ENCODE measurements at regions not wholly inside any gene's neighbourhood (a gene's known extent, or its start where the extent isn't known, plus 50 kb on each side); places are given as distances from the start of the nearest gene placed in this dataset.

DNA sequence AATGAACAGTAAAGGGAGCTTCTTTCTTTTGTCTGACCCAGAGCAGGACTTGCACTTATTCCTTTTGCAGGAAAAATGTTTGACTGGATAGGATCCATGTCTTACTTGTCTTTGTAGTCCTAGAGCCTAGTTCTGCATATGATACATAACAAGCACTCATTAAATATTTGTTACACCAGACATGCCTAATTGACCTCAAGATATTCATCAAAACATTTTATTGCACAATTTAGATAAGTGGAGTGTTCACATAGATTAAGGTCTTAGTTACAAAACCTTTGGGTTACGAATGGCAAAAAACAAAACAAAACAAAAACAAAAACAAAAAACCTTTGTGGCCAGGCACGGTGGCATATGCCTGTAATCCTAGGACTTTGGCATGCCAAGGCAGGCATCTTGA, 735.8 kb upstream of the NRSN1 start:
- DNase-seq = no peak
- intact Hi-C loops (cut with DNase I; ENCODE audit: low total_unique reads) = no loop called here
- Histone ChIP-seq H3K36me3 (no peaks in the 10 kb centered on the region), H3K27ac (no peak overlapping the region), H3K27me3 (no peaks in the 10 kb centered on the region), H3K9me3 (no peaks in the 10 kb centered on the region), H3K4me1 (no peaks in the 10 kb centered on the region), H3K4me3 (no peak overlapping the region)
- 78 to 91% (median 82%) methylated on average over 2 of the region's 2 CpGs for WGBS, 5 donors
- TF ChIP-seq EP300 (IDR thresholded peaks at IDR 0.05) = no peak
- TF ChIP-seq POLR2A (IDR thresholded peaks at IDR 0.05) = no peak
- no peak for TF ChIP-seq POLR2AphosphoS5 (IDR thresholded peaks at IDR 0.05)
- TF ChIP-seq, protein P1, sequence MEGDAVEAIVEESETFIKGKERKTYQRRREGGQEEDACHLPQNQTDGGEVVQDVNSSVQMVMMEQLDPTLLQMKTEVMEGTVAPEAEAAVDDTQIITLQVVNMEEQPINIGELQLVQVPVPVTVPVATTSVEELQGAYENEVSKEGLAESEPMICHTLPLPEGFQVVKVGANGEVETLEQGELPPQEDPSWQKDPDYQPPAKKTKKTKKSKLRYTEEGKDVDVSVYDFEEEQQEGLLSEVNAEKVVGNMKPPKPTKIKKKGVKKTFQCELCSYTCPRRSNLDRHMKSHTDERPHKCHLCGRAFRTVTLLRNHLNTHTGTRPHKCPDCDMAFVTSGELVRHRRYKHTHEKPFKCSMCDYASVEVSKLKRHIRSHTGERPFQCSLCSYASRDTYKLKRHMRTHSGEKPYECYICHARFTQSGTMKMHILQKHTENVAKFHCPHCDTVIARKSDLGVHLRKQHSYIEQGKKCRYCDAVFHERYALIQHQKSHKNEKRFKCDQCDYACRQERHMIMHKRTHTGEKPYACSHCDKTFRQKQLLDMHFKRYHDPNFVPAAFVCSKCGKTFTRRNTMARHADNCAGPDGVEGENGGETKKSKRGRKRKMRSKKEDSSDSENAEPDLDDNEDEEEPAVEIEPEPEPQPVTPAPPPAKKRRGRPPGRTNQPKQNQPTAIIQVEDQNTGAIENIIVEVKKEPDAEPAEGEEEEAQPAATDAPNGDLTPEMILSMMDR (IDR thresholded peaks at IDR 0.05) = no peak

- no peaks in the 10 kb centered on the region for H3K4me1 ChIP-seq
- intact Hi-C loops (cut with DNase I; ENCODE audit: low total_unique reads) = no loop called here
- no peak overlapping the region for H3K4me3 ChIP-seq
- H3K9me3 ChIP-seq = no peaks in the 10 kb centered on the region
- H3K27ac ChIP-seq = no peak overlapping the region
- WGBS, 5 donors = 38 to 69% (median 58%) methylated on average over 2 of the region's 2 CpGs
- no peaks in the 10 kb centered on the region for H3K36me3 ChIP-seq
- TF ChIP-seq POLR2AphosphoS5 (IDR thresholded peaks at IDR 0.05) (no peak), EP300 (IDR thresholded peaks at IDR 0.05) (no peak), POLR2A (IDR thresholded peaks at IDR 0.05) (no peak)
- TF ChIP-seq, protein P1 (IDR thresholded peaks at IDR 0.05) = no peak
- no peaks in the 10 kb centered on the region for H3K27me3 ChIP-seq
- no peak for DNase-seq
These were observed 731.3 kb upstream of the NRSN1 start for GRCh38 chr6:23394681-23395080.

DNA sequence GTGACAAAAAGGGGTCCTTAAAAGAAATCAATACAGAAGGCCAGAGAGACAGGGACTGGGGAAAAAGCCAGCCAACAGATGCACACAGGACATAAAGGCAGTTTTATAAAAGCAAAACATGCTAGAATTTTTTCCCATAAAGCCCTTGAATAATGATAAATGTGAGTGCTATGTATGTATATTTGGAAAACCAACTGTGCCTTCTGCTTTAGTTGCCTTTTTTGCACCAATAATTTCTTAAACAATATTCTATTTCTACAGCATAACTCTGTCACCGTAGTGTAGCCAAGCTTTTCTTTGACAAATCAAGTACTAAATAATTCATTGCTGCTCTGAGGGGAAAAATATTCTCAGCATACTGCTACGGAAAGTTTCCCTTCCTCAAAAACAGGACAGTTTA, 730.6 kb upstream of the NRSN1 start:
- H3K27ac ChIP-seq = no peak overlapping the region
- no peak overlapping the region for H3K4me3 ChIP-seq
- H3K36me3 ChIP-seq = no peaks in the 10 kb centered on the region
- intact Hi-C loops (cut with DNase I; ENCODE audit: low total_unique reads) = no loop called here
- no peaks in the 10 kb centered on the region for H3K4me1 ChIP-seq
- WGBS, 5 donors = 79 to 91% (median 87%) methylated on average over 2 of the region's 2 CpGs
- H3K9me3 ChIP-seq = no peaks in the 10 kb centered on the region
- H3K27me3 ChIP-seq = no peaks in the 10 kb centered on the region
- DNase-seq = no peak
- TF ChIP-seq EP300 (IDR thresholded peaks at IDR 0.05) = no peak

GRCh38 chr6:23396949-23397348, 729.1 kb upstream of the NRSN1 start:
- TF ChIP-seq, protein P1 (IDR thresholded peaks at IDR 0.05) = no peak
- no peak for TF ChIP-seq EP300 (IDR thresholded peaks at IDR 0.05)
- TF ChIP-seq POLR2A (IDR thresholded peaks at IDR 0.05) = no peak
- TF ChIP-seq POLR2AphosphoS5 (IDR thresholded peaks at IDR 0.05) = no peak
- Histone ChIP-seq H3K4me1 (no peaks in the 10 kb centered on the region), H3K9me3 (no peaks in the 10 kb centered on the region), H3K27me3 (no peaks in the 10 kb centered on the region), H3K36me3 (no peaks in the 10 kb centered on the region), H3K27ac (no peak overlapping the region), H3K4me3 (no peak overlapping the region)
- WGBS, 5 donors = 65 to 74% (median 66%) methylated on average over 3 of the region's 3 CpGs
- intact Hi-C loops (cut with DNase I; ENCODE audit: low total_unique reads) = no loop called here
- DNase-seq = no peak

DNA sequence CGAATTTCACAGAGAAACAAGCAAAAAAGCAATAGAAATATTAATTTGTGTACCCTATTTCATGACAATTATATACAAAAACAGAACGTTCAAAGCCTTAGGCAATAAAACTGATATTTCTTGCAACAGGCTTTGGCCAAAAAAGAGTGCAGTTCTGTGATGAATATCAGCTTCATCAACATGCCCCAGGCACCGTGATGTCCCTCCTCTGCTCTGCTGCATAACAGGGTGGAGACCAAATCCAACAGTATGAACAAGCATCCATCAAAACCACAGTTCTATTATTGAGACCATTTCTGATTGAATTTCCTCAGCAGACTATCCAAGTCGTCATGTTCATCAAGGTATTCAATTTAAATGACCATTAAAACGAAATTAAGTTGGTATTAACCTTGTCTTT, 722.6 kb upstream of the NRSN1 start:
- Histone ChIP-seq H3K4me1 (no peaks in the 10 kb centered on the region), H3K27me3 (no peaks in the 10 kb centered on the region), H3K27ac (no peak overlapping the region), H3K4me3 (no peak overlapping the region), H3K9me3 (no peaks in the 10 kb centered on the region), H3K36me3 (no peaks in the 10 kb centered on the region)
- intact Hi-C loops (cut with DNase I; ENCODE audit: low total_unique reads) = no loop called here
- DNase-seq = no peak
- WGBS, 5 donors = 56 to 69% (median 67%) methylated on average over 5 of the region's 5 CpGs
- TF ChIP-seq POLR2AphosphoS5 (IDR thresholded peaks at IDR 0.05) (no peak), EP300 (IDR thresholded peaks at IDR 0.05) (no peak), POLR2A (IDR thresholded peaks at IDR 0.05) (no peak)
- TF ChIP-seq, protein P1 (IDR thresholded peaks at IDR 0.05) = no peak

Measured in stomach (tissue), 8 donors.